Fibroblast of lung (primary cell): ENCODE measurements at regions not wholly inside any gene's neighbourhood (a gene's known extent, or its start where the extent isn't known, plus 50 kb on each side); places are given as distances from the start of the nearest gene placed in this dataset.
A peak's percentile ranks its signal among the peaks of the same experiment; 100 is the strongest.

Experiments used
- DNase-seq, 2 donors: peaks; one replicate each; pipeline versions ENCODE4 v3.0.0 to v3.0.0-alpha.2; 2010; ENCODE audit warnings: low read depth in 2 of 2
- H2AFZ ChIP-seq: 2 replicates; pipeline ENCODE4 v1.5.1; 2012; ENCODE audit warnings: low read length, control low read depth, inconsistent platforms
- H3K27ac ChIP-seq: 2 replicates; pipeline ENCODE4 v1.5.1; 2011; ENCODE audit warnings: low read length, control low read depth; ENCODE audit not compliant: insufficient read depth
- H3K27me3 ChIP-seq: 2 replicates; pipeline ENCODE4 v1.5.1; 2011; ENCODE audit warnings: mild to moderate bottlenecking, low read length; ENCODE audit not compliant: control insufficient read depth, insufficient read depth
- H3K36me3 ChIP-seq: 2 replicates; pipeline ENCODE4 v1.5.1; 2011; ENCODE audit warnings: low read length; ENCODE audit not compliant: control insufficient read depth, insufficient read depth
- H3K4me1 ChIP-seq: 2 replicates; pipeline ENCODE4 v1.5.1; 2011; ENCODE audit warnings: low read length; ENCODE audit not compliant: control insufficient read depth, insufficient read depth; ENCODE audit errors: extremely low read depth
- H3K4me2 ChIP-seq: 2 replicates; pipeline ENCODE4 v1.5.1; 2011; ENCODE audit warnings: low read length, control low read depth; ENCODE audit not compliant: insufficient read depth; ENCODE audit errors: extremely low read depth
- H3K4me3 ChIP-seq, 4 experiments: fragments of 200-600 bp in 1 of 4; sonication (generic) in 1 of 4; replicated peaks in 1 of 4; 2 replicates each; pipeline ENCODE4 v1.5.1; 2011 to 2016; ENCODE audit warnings: low read length in 4 of 4, low read depth in 3 of 4, mild to moderate bottlenecking in 3 of 4, control low read depth in 2 of 4, inconsistent platforms in 1 of 4, mixed read lengths in 1 of 4; ENCODE audit not compliant: insufficient read depth in 1 of 4; ENCODE audit errors: control extremely low read depth in 1 of 4
- H3K79me2 ChIP-seq: 2 replicates; pipeline ENCODE4 v1.5.1; 2012; ENCODE audit warnings: mild to moderate bottlenecking, low read length, inconsistent platforms; ENCODE audit not compliant: control insufficient read depth, insufficient read depth
- H3K9ac ChIP-seq: 2 replicates; pipeline ENCODE4 v1.5.1; 2011; ENCODE audit warnings: mild to moderate bottlenecking, low read length, control low read depth; ENCODE audit not compliant: insufficient read depth
- H3K9me3 ChIP-seq: 2 replicates; pipeline ENCODE4 v1.5.1; 2012; ENCODE audit warnings: low read depth, low read length; ENCODE audit not compliant: control insufficient read depth, insufficient read depth
- H4K20me1 ChIP-seq: 2 replicates; pipeline ENCODE4 v1.5.1; 2011; ENCODE audit warnings: low read length; ENCODE audit not compliant: control insufficient read depth, insufficient read depth; ENCODE audit errors: extremely low read depth
- EZH2 ChIP-seq: IDR thresholded peaks from 2 replicates; pipeline ENCODE4 v1.5.1; 2012; ENCODE audit warnings: low read length, control low read depth, mild to moderate bottlenecking; ENCODE audit errors: missing control alignments
- TF ChIP-seq, protein P1 (sequence below), 2 donors: IDR thresholded peaks in 1 of 2; conservative IDR thresholded peaks in 1 of 2; 1 replicate in 1 of 2; 2 replicates in 1 of 2; pipeline ENCODE4 v1.5.1; 2011 to 2012; ENCODE audit warnings: low read length in 2 of 2, control low read depth in 1 of 2, inconsistent platforms in 1 of 2, low read depth in 1 of 2, mild to moderate bottlenecking in 1 of 2

DNA sequence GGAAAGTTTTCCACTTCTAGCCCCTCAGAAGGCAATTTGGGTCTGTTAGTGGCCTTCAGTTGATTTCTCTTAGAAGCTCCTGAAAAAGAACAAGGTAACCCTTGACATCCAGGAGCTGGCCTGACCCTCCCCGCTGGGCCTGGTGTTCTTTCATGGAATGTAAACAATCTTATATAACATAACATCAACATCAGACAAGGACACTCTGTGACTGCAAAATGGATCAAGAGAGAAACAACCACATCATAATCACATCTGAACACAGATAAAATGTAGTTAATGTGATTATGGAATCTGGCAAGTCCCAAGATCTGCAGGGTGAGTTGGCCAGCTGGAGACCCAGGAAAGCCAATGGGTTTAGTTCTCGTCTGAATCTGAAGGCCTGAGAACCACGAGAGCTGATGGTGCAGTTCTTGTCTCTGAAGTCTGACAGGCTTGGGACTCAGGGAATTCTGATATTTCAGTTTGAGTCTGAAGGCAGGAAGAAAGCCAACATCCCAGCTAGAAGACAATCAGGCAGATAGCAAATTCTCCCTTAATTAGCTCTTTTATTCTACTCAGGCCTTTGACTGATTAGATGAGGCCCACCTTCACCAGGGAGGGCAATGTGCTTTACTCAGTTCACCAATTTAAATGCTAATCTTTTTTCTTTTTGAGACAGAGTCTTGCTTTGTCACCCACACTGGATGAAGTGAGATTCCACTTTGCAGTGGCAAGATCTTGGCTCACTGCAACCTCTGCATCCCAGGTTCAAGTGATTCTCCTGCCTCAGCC is 91.4 kb upstream of the NAMPT start:
- Histone ChIP-seq H3K4me3 (no peak overlapping the region), H3K4me1 (no peaks in the 10 kb centered on the region), H3K79me2 (no peaks in the 10 kb centered on the region), H3K27me3 (no peaks in the 10 kb centered on the region), H3K27ac (no peak overlapping the region), H3K9me3 (no peaks in the 10 kb centered on the region), H3K4me2 (no peak overlapping the region), H3K9ac (no peak overlapping the region), H4K20me1 (no peaks in the 10 kb centered on the region), H3K36me3 (no peaks in the 10 kb centered on the region), H2AFZ (no peak overlapping the region)
- DNase-seq = peak in 1 of 2 donors; percentile 32
- TF ChIP-seq, protein P1, sequence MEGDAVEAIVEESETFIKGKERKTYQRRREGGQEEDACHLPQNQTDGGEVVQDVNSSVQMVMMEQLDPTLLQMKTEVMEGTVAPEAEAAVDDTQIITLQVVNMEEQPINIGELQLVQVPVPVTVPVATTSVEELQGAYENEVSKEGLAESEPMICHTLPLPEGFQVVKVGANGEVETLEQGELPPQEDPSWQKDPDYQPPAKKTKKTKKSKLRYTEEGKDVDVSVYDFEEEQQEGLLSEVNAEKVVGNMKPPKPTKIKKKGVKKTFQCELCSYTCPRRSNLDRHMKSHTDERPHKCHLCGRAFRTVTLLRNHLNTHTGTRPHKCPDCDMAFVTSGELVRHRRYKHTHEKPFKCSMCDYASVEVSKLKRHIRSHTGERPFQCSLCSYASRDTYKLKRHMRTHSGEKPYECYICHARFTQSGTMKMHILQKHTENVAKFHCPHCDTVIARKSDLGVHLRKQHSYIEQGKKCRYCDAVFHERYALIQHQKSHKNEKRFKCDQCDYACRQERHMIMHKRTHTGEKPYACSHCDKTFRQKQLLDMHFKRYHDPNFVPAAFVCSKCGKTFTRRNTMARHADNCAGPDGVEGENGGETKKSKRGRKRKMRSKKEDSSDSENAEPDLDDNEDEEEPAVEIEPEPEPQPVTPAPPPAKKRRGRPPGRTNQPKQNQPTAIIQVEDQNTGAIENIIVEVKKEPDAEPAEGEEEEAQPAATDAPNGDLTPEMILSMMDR (conservative IDR thresholded peaks at IDR 0.05 in 1 of 2, IDR thresholded peaks at IDR 0.05 in 1 of 2; ENCODE audit: low read depth in 1 of 2, low read length in 2 of 2) = no peak

DNA sequence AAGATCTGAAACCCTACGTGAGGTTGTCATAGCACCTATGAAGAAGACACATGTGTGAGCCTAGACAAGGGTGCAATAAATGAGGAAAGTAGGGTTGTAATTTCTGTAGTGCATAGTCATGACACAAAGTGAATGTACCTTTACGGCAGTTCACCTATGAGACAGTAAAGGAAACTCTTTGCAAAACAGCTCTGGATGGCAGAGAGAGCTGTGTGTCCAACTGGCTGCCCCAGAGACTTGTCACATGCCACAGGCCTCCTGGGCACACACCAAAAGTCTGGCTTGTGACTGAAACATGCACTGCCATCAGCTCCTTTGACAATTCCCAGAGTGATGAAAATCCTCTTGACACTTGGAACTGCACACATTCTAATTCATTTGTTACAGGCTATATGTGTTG is 90.7 kb upstream of the NAMPT start:
- no peaks in the 10 kb centered on the region for H4K20me1 ChIP-seq
- H3K36me3 ChIP-seq = no peaks in the 10 kb centered on the region
- H3K27ac ChIP-seq = no peak overlapping the region
- no peak overlapping the region for H3K4me3 ChIP-seq
- H3K4me1 ChIP-seq = no peaks in the 10 kb centered on the region
- TF ChIP-seq, protein P1 (conservative IDR thresholded peaks at IDR 0.05 in 1 of 2, IDR thresholded peaks at IDR 0.05 in 1 of 2; ENCODE audit: low read depth in 1 of 2, low read length in 2 of 2) = no peak
- TF ChIP-seq EZH2 = no peak
- H3K9ac ChIP-seq = no peak overlapping the region
- H3K79me2 ChIP-seq = no peaks in the 10 kb centered on the region
- no peaks in the 10 kb centered on the region for H3K9me3 ChIP-seq
- H3K4me2 ChIP-seq = no peak overlapping the region
- no peaks in the 10 kb centered on the region for H3K27me3 ChIP-seq
- no peak overlapping the region for H2AFZ ChIP-seq
- DNase-seq = no peak

DNA sequence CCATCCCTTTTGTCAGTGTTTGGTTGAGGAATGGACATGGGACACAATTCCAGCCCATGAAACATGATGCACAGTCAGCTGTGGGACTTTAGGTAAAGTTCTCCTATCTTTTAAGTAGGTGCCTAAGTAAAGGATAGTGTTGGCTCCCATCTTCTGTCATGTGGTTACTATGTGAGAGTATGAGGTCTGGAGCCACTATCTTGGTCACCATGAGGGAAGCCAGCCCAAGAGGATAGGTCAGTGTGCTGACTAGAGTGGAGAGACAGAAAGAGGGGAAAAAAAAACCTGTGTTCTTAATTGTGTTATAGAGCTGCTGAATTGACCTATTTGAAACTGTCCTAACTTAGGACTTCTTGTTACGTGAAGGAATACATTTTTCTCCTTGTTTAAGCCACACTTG is 89.7 kb upstream of the NAMPT start:
- Histone ChIP-seq H3K79me2 (no peaks in the 10 kb centered on the region), H3K4me1 (no peaks in the 10 kb centered on the region), H3K4me2 (no peak overlapping the region), H3K9ac (no peak overlapping the region), H3K27ac (no peak overlapping the region), H3K27me3 (no peaks in the 10 kb centered on the region), H3K9me3 (no peaks in the 10 kb centered on the region), H3K4me3 (no peak overlapping the region), H4K20me1 (no peaks in the 10 kb centered on the region), H3K36me3 (no peaks in the 10 kb centered on the region), H2AFZ (no peak overlapping the region)
- TF ChIP-seq EZH2 = no peak
- TF ChIP-seq, protein P1 (conservative IDR thresholded peaks at IDR 0.05 in 1 of 2, IDR thresholded peaks at IDR 0.05 in 1 of 2; ENCODE audit: low read depth in 1 of 2, low read length in 2 of 2) = no peak
- DNase-seq = no peak
